HG02588 (cell line): ENCODE measurements at regions not wholly inside any gene's neighbourhood (a gene's known extent, or its start where the extent isn't known, plus 50 kb on each side); places are given as distances from the start of the nearest gene placed in this dataset.
"Not testable (repeated sequence)": the region's sequence is repeated elsewhere in the genome, so short reads cannot be mapped to it uniquely, and the experiment has no call there.

Experiments used
- ATAC-seq: cut with Tn5 transposase; IDR thresholded peaks from one replicate; pipeline ENCODE4 v1.9.1; 2021; ENCODE audit warnings: mild to moderate bottlenecking, moderate library complexity; ENCODE audit not compliant: unreplicated experiment

- ATAC-seq: no peak
These were observed 202.3 kb upstream of the G2E3 start for GRCh38 chr14:30356438-30357202.

GRCh38 chr14:30357791-30358190 is 201.2 kb upstream of the G2E3 start:
- ATAC-seq: no peak

- ATAC-seq: no peak
These were observed 196.4 kb upstream of the G2E3 start for GRCh38 chr14:30362369-30363218.

GRCh38 chr14:30363219-30363880 is 195.6 kb upstream of the G2E3 start:
- ATAC-seq: not testable (repeated sequence)

- no peak for ATAC-seq
These were observed 189.3 kb upstream of the G2E3 start for GRCh38 chr14:30369502-30370180.

- no peak for ATAC-seq
These were observed 185.9 kb upstream of the G2E3 start for GRCh38 chr14:30373053-30373452.

- ATAC-seq: no peak
These were observed 185.4 kb upstream of the G2E3 start for GRCh38 chr14:30373526-30373925.

GRCh38 chr14:30375296-30375892 is 183.6 kb upstream of the G2E3 start:
- ATAC-seq: peak; percentile 95

GRCh38 chr14:30381861-30382480 is 177.0 kb upstream of the G2E3 start:
- ATAC-seq: no peak

GRCh38 chr14:30385925-30386324 is 173.0 kb upstream of the G2E3 start:
- ATAC-seq: no peak

GRCh38 chr14:30387871-30388270 is 171.1 kb upstream of the G2E3 start:
- no peak for ATAC-seq

GRCh38 chr14:30389134-30389876 is 169.7 kb upstream of the G2E3 start:
- no peak for ATAC-seq

- ATAC-seq: no peak
These were observed 169.0 kb upstream of the G2E3 start for GRCh38 chr14:30389877-30390385.

- no peak for ATAC-seq
These were observed 163.9 kb upstream of the G2E3 start for GRCh38 chr14:30395065-30395464.

- ATAC-seq: no peak
These were observed 156.1 kb upstream of the G2E3 start for GRCh38 chr14:30402846-30403245.

GRCh38 chr14:30403791-30404190 is 155.2 kb upstream of the G2E3 start:
- ATAC-seq: no peak

GRCh38 chr14:30409508-30410015 is 149.4 kb upstream of the G2E3 start:
- ATAC-seq: not testable (repeated sequence)

GRCh38 chr14:30410986-30411385 is 148.0 kb upstream of the G2E3 start:
- ATAC-seq: no peak

- not testable (repeated sequence) for ATAC-seq
These were observed 145.8 kb upstream of the G2E3 start for GRCh38 chr14:30413184-30413583.
